Hippocampal formation (tissue), 2 donors: ENCODE measurements at regions not wholly inside any gene's neighbourhood (a gene's known extent, or its start where the extent isn't known, plus 50 kb on each side); places are given as distances from the start of the nearest gene placed in this dataset.
"Not testable (repeated sequence)": the region's sequence is repeated elsewhere in the genome, so short reads cannot be mapped to it uniquely, and the experiment has no call there.

Experiments
- DNase-seq, 2 donors: peaks; one replicate each; lab custom pipeline; 2025; lab: John Stamatoyannopoulos, UW

DNA sequence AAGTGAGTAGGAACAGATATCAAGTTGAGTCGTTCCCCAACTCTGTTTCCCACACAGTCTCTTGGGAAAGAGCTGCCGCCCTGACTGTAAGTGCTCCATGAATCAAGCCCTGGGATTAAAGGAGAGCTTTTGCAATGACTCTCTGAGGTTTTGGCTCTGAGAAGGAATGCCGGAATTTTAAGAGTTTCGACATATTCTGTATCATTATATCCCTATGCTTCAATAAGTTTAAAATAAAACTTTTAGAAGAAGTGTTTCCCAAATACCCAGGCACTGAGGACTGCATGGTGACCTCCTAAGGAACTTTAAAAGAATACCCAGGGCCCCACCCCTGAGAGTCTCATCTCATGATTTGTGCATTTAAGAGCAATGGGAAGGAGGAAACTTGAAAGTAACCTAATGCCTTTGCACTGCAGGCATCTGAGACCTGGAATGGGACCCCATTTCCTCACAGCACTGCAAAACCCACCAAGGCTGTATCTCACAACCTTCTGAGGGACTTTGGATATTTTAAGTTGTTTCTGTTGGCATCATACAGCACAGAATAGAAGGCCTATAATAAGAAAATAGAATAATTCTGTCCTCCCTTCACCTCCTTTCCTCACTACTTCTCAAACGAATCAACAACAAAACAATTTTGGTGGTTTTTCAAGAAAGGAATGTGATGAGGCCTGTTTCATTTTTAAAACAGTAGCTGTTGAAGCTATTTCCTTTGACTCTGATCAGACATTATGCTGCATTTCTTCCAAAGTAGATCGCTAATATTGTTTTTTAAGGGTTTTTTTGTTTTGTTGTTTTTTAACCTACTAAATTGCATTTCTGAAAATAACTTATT, 121.2 kb downstream of the GASK1B start:
- no peak for DNase-seq

DNA sequence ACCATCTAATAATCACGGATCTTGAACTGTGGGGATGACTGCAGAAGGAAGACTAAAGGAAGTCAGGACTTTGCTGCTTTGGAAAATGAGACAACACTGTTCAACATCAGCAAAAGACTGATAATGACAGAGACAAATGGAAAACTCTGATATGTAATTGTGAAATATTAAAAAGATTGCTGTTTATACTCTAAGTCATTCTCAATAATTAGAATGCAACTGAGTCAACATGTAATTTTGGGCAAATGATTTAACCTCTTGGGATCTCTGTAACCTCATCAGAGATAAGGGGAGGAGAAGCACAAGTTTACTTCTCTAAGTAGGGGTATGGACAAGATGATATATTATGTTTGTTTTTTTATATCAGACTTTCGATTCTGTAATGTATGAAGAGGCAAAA, 121.9 kb downstream of the GASK1B start:
- no peak for DNase-seq

DNA sequence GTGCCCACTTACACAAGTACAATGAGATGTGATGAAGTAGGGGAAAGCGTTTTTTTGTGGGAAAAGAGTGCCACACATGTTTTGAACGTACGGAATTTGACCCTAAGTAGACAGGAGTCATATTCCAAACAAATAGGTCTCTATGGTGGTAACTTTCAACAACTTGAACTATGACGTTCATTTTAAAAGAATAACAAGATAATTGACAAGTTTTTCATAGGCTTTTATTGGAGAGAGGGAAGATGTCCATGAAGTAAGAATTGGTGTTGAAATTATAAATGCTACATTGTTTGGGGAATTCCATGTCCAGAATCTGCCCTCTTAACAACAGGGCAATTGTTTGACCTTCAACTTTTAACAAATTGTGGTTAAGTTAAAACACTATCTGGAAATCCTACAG, 126.5 kb downstream of the GASK1B start:
- DNase-seq: no peak

DNA sequence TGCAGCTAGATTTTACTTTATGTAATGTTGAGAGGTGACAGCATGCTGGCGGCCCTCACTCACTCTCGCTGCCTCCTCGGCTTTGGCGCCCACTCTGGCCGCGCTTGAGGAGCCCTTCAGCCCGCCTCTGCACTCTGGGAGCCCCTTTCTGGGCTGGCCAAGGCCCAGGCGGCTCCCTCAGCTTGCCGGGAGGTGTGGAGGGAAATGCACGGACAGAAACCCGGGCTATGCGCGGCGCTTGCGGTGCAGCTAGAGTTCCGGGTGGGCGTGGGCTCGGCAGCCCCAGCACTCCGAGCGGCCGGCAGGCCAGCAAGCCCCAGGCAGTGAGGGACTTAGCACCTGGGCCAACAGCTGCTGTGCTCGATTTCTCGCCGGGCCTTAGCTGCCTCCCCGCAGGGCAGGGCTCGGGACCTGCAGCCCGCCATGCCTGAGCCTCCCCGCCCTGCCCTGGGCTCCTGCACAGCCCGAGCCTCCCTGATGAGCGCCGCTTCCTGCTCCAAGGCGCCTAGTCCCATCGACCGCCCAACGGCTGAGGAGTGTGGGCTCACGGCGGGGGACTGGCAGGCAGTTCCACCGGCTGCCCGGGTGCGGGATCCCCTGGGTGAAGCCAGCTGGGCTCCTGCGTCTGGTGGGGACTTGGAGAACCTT, 128.7 kb downstream of the GASK1B start:
- DNase-seq: no peak

DNA sequence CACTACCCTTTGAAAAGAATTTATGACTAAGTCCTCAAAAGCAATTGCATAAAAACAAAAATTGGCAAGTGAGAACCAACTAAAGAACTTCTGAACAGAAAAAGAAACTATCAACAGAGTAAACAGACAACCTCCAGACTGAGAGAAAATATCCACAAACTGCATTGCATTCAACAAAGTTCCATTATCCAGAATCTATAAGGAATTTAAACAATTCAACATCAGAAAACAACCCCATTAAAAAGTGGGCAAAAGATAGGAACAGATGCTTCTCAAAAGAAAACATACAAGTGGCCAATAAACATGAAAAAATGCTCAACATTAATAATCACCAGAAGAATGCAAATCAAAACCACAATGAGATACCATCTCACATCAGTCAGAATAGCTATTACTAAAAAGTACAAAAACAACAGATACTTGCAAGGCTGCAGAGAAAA, 130.2 kb downstream of the GASK1B start:
- no peak for DNase-seq

DNA sequence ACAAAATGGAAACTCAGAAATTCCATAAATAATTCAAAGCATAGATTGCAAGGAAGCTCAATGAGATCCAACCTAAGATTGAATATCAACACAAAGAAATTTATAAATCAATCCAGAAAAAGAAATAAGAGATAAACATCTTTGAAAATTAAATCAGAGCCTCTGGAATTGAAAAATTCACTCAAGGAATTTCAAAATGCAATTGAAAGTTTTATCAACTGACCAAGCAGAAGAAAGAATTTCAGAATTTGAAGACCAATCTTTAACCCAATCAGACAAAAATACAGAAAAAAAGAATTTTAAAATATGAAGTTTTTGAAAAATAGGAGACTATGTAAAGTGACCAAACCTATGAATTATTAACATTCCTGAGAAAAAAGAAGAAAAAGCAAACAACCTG, 134.1 kb downstream of the GASK1B start:
- DNase-seq: no peak

DNA sequence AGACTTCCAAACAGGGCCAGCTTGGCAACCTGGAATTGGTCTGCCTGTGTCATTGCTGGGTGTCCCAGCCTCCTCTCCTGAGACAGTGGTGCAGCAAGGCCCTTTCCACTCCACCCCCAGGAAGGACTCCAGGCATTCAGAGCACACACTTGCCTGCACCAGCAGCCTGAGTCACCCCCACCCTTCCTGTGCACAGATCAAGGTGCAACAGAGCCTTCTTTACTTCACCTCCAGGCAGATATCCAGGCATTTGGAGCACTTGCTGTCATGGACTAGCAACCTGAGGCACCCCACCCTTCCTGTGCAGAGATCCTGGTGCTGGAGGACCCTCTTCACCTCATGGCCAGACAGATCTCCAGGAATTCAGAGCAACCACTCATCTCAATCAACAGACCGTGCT, 135.8 kb downstream of the GASK1B start:
- no peak for DNase-seq

DNA sequence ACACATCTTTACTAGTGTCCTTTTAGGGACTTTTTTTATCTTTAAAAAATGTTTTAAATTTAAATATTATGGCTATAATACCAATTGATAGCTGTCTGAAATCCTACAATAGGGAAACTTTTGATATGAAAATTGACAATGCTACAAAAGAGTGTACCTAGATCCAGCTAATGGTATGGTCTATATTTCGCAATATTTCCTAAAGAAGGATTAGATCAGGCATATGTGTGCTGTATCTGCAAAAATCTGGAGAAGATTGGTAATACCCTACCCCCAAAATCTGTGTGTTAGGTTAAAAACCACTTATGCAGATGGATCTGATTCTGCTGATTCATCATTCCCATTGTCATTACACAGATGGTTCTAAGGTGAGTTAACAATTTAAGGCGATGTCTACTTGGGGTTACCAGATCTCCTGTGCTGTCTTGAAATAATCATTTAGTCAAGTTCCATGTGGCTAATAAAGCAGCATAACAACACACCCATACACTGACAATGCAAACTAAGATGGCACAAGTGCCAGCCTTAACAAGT, 137.1 kb downstream of the GASK1B start:
- DNase-seq: no peak

DNA sequence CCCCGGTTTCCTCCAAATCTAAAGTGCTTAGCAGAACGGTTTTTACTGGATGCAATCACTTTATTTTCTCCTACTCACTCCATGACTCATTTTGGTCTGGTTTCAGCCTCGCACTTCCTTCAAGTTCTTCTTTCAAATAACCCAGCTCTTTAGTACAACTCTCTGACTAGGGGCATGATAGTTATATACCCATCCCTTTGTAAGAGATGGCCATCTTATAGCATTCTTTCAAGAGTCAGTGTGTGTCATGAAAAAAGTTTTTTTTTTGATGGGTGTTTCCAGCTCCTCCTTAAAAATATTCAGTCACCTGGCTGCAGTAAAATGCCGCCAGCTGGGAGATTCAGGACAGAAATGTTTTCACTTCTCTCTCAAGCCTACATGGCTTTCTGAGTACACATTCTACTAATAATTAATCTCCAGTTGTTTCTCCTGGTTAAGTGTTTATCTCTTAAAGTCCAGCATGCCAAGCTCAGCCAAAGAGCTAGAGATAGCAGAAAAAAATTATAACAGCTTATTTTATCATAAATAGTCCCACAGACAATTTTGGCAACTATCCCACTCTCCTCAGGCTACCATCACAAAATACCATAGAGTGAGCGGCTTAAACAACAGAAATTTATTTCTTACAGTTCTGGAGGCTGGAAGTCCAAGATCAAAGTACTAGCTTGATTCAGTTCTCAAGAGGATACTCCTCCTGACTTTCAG, 139.3 kb downstream of the GASK1B start:
- DNase-seq: no peak

DNA sequence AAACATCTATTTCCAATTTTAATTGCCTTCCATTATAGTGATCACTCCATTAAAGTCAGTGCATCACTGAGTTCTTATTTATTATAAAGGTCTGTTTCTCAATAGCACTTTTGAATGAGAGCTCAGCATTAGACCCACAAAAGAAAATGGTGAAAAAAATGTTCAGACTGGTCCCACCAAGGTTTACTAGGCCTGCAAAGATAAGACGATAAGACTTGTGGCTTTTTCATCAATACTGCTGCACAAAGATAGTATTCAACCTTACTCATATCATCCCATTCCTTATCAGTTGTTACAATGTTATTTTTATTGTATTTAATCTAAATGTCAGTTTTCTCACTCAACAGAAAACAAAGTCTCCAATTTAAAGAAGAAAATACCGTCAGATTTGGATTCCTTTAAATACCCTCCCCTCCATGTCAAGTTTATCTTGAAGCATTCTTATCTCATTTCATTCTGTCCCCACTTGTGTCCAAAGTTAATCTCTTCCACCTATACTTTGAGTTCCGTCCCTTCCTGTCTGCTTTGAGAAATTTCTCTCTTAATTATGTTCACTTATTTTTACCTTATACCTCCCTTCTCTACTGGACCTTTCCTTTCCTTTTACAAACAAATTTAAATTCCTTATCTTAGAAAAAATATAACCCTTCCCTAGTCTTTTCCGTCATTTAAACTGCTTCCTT, 140.0 kb downstream of the GASK1B start:
- no peak for DNase-seq

DNA sequence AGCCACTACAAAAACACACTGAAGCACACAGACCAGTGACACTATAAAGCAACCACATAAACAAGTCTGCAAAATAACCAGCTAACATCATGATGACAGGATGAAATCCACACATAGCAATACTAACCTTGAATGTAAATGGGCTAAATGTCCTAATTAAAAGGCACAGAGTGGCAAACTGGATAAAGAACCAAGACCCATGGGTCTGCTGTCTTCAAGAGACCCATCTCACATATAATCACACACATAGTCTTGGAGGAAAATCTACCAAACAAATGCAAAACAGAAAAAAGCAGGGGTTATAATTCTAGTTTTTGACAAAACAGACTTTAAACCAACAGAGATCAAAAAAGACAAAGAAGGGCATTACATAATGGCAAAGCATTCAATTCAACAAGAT, 144.4 kb downstream of the GASK1B start:
- DNase-seq: not testable (repeated sequence)

DNA sequence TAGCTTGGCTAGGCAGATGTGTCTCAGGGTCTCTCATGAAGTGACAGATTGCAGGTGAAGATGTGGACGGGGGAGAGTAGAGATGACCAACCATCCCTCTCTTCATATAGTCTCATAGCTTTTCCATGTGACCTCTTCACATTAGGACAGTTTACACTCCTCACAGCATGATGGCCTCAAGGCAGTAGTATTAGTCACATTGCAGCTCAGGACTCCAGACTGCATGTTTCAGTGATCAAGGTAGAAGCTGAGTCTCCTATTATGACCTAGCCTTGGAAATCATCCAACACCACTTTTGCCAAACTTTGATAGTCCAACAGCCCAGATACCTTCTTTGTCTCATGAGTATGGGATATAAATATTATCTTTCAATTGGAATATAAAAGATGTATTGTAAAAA, 147.7 kb downstream of the GASK1B start:
- DNase-seq: no peak

DNA sequence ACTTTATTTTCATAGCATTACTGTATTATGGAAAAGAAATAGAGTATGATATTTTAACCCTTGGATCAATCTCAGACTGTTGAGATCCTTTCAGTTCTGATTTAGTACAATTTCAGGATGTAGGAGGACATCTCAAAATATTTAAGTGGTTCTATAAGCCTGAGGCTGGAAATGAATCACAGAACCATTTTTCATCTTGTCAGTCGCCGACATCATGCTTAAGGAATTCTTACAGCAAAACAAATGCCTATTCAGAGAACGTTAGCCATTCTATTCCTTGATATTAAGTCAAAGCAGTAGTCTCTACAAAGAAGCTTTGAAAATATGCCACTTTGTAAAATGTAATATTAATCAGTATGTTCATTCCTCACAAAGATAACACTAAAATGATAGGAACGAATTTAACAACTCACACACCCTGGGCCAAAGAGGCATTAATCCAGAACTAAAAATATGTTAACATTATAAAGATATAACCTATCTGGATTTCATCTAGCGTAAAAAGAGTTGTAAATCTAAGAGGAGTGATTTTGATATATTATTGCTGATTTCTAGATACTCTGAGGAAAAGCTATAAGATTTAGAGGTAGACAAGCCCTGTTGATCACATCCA, 152.0 kb downstream of the GASK1B start:
- DNase-seq: no peak

DNA sequence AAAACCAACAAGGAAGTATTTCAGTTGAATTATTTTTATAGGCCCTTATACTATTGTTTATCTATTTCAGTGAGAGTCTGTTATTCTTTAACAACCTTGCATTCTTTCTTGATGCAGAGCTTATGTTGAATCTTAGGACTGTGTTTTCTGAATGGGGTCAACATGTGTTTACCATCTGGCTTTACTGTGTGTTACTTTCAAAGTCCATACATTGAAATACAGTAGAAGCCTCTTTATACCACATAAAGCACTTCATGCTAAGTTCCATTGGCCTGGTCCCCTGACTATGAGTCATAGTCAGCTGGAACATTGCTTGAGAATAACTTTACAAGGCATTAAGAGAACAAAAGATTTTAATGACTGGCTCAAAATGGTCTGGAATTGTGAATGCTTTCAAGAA, 152.6 kb downstream of the GASK1B start:
- no peak for DNase-seq

DNA sequence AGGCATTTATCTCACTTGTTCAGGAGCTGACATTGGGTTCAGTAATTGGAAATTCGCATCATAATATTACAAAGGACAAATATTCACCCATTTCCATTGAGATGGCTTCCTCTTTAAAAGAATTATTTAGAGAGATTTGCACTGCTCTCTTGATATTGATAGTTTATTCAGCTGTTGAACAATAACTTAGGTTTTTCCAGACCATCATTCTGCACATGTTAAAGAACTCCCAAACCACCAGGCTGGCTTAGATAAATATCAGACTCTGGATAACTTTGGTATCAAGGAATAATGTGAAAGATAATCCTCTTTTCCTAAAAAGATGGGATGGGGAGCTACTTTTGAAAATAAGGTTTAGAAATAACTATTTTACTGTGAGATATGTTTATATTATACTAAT, 154.0 kb downstream of the GASK1B start:
- DNase-seq: no peak

DNA sequence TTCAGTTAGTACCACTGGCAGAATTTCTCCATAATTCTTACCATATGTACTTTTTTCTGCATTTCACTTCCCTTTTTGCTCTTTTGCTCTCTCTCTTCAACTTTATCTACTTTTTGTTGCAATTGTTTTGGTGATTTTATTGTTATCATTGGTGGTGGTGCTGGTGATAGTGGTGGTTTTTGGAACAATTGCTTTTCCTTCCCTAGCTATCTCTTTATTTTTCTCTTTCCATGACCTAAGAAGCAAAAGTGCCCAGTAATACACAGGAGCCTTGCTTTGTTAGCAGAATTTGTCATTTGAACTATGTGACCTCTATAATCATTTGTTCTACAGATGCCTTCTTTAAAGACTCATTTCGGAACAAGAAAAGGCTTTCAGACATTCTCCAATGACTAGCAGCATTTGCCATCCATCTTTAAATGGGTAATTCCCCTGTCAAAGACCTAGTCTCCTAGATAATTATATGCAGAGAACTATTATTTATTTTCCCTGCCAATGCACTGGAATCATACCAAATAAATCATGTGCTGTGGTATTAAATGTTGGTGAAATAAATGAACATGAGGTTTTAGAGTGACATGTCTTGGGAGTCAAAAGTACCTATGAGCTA, 154.5 kb downstream of the GASK1B start:
- no peak for DNase-seq

DNA sequence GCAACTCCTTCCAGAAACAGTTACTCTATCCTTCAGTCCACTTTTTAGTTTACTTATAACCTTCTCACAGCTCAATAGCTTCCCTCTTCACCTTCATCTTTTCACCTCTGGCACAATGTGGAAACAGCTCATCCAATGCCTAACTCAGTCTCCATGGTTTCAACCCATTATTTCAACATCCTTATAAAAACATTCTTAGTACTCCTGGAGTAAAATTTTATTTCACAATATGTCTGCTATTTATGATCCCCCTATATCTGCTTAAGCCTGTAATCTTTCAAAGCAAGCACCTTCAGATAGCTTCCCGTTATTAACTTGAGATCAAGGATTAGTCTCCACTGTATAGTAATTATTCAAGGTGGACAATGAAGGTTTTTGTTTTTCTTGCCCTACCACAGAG, 156.3 kb downstream of the GASK1B start:
- no peak for DNase-seq

DNA sequence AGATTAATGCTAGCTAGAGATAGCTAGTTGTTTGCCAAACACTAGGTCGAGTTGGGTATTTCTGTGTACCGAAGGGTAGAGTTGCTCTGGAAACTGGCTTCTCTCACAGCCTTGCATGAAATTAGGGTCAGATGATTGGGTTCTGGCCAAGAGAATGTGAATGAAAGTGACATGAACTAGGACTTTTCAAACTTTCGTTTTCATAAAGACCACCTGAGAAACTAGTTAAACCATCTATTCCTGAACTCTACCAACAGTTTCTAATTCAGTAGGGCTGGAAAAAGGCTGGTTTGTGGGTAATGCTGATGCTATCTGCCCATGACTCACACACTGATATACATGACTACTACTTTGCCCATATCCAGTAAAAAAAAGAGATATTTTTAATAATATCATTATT, 157.6 kb downstream of the GASK1B start:
- DNase-seq: no peak

DNA sequence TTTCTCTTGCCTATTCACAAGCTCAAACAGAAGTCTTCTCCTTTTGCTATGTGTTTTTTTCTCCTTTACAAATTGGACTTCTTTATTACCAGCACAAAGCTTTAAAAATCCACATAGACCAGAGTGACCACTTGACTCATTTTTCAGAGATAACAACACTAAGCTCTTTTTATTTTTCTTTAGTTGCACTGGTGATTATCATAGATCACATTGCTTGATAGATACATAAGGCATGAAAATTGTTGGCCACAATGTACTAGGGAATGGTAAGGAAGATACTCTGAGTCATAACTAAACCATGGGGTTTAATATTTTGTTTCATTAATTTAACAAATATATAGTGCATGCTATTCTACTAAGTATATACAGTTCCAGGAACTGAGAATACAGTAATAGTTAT, 159.0 kb downstream of the GASK1B start:
- no peak for DNase-seq

DNA sequence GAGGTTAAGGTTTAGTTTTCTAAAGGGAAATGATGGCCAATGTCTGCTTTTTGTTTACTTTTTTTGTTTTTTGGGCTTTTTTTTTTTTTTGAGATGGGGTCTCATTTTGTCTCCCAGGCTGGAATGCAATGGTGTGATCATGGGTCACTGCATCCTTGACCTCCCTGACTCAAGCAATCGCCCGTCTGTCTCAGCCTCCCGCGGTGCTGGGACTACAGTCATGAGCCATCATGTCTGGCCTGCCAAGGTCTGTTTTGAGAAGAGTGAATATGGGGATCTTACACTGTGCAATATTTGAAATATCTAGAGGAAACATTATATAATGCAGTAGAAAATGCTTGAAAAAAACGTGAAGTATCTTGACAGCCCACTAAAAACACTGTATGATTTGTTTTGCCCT, 162.5 kb downstream of the GASK1B start:
- DNase-seq: no peak

DNA sequence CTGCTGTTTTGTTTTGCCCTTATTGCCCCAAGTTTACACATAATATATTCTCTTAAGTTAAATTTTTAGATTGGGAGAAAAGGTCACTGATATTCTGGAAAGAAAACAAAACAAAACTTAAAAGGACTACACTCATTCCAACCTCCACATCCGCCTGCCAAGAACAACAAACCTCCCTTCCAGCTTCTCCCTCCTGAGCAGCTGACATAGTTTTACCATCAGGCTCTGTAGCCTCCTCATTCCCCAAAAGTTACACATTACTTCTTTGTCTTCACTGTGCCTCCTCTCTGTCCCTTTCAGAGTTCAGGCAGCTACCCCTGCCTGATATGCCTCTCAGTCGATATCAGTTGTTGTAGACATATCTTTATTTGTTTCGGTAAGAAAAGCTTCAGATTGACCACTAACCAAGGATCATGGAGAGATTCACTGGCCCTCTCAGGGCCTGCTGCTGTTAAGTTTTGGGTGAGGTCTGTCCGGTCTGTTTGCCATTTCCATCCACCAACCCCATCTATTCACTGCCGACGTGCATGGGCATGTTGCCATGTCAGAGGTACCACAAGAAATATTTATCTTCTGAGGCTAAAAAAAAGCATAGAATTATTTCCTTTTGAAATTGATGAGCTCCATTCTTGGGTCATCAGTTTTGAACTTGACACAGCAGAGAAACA, 164.1 kb downstream of the GASK1B start:
- no peak for DNase-seq
